Neuronal stem cell (in vitro differentiated cells): ENCODE measurements at regions not wholly inside any gene's neighbourhood (a gene's known extent, or its start where the extent isn't known, plus 50 kb on each side); places are given as distances from the start of the nearest gene placed in this dataset.

Experiments used
- DNase-seq: peaks from one replicate; pipeline ENCODE4 v3.0.0-alpha.2; 2013; ENCODE audit warnings: low spot score
- H2AFZ ChIP-seq: one replicate; pipeline ENCODE4 v1.6.1; 2013; ENCODE audit warnings: mild to moderate bottlenecking, low read length, inconsistent platforms
- H2AK5ac ChIP-seq: 2 replicates; pipeline ENCODE4 v1.6.1; 2013; ENCODE audit warnings: low read depth, mild to moderate bottlenecking, inconsistent platforms, low read length, moderate library complexity, mixed read lengths
- H2BK120ac ChIP-seq: 2 replicates; pipeline ENCODE4 v1.6.1; 2013; ENCODE audit warnings: low read depth, mild to moderate bottlenecking, inconsistent platforms, low read length, moderate library complexity, mixed read lengths
- H2BK12ac ChIP-seq: one replicate; pipeline ENCODE4 v1.6.1; 2013; ENCODE audit warnings: low read length, inconsistent platforms
- H2BK15ac ChIP-seq: 2 replicates; pipeline ENCODE4 v1.6.1; 2013; ENCODE audit warnings: mild to moderate bottlenecking, low read length, inconsistent platforms, mixed read lengths
- H2BK5ac ChIP-seq: one replicate; pipeline ENCODE4 v1.6.1; 2013; ENCODE audit warnings: inconsistent platforms, mild to moderate bottlenecking, low read length, moderate library complexity
- H3K14ac ChIP-seq: one replicate; pipeline ENCODE4 v1.6.1; 2013; ENCODE audit warnings: low read length, inconsistent platforms
- H3K18ac ChIP-seq: 2 replicates; pipeline ENCODE4 v1.6.1; 2013; ENCODE audit warnings: low read length, inconsistent platforms
- H3K23ac ChIP-seq: 2 replicates; pipeline ENCODE4 v1.6.1; 2013; ENCODE audit warnings: low read depth, mild to moderate bottlenecking, mixed read lengths, low read length, inconsistent platforms; ENCODE audit not compliant: poor library complexity
- H3K27ac ChIP-seq: replicated peaks from 3 replicates; pipeline ENCODE4 v1.5.1; 2013; ENCODE audit warnings: low read length, inconsistent platforms
- H3K27me3 ChIP-seq, 3 experiments: 2 replicates each; pipeline ENCODE4 v1.6.1; 2013; ENCODE audit warnings: low read length in 3 of 3, mild to moderate bottlenecking in 2 of 3, inconsistent platforms in 1 of 3, low read depth in 1 of 3, mixed read lengths in 1 of 3, moderate library complexity in 1 of 3; ENCODE audit not compliant: control insufficient read depth in 3 of 3, insufficient read depth in 3 of 3
- H3K36me3 ChIP-seq, 2 donors: replicated peaks in 1 of 2; 2 replicates each; pipeline ENCODE4 v1.6.1; 2013; ENCODE audit warnings: low read length in 2 of 2; ENCODE audit not compliant: control insufficient read depth in 2 of 2, insufficient read depth in 2 of 2
- H3K4ac ChIP-seq: 2 replicates; pipeline ENCODE4 v1.6.1; 2013; ENCODE audit warnings: inconsistent platforms, mild to moderate bottlenecking, low read length, moderate library complexity
- H3K4me1 ChIP-seq, 2 donors: 1 replicate in 1 of 2; 2 replicates in 1 of 2; pipeline ENCODE4 v1.6.1; 2013; ENCODE audit warnings: low read length in 2 of 2, low read depth in 1 of 2; ENCODE audit not compliant: control insufficient read depth in 2 of 2, insufficient read depth in 1 of 2
- H3K4me2 ChIP-seq: one replicate; pipeline ENCODE4 v1.6.1; 2013; ENCODE audit warnings: mild to moderate bottlenecking, low read length, inconsistent platforms; ENCODE audit not compliant: insufficient read depth, poor library complexity, severe bottlenecking
- H3K4me3 ChIP-seq, 2 donors: 2 replicates each; pipeline ENCODE4 v1.5.1; 2013; ENCODE audit warnings: low read length in 2 of 2, mild to moderate bottlenecking in 2 of 2, inconsistent platforms in 1 of 2, moderate library complexity in 1 of 2
- H3K79me1 ChIP-seq: one replicate; pipeline ENCODE4 v1.6.1; 2013; ENCODE audit warnings: low read depth, mild to moderate bottlenecking, inconsistent platforms, low read length, moderate library complexity
- H3K9ac ChIP-seq: one replicate; pipeline ENCODE4 v1.6.1; 2013; ENCODE audit warnings: mild to moderate bottlenecking, low read depth, low read length, inconsistent platforms; ENCODE audit not compliant: poor library complexity
- H3K9me3 ChIP-seq, 2 donors: replicated peaks in 1 of 2; 2 replicates each; pipeline versions ENCODE3 to v1.6.1; 2013; ENCODE audit warnings: low read length in 2 of 2, mild to moderate bottlenecking in 2 of 2, inconsistent platforms in 1 of 2, low read depth in 1 of 2, mixed read lengths in 1 of 2, moderate library complexity in 1 of 2; ENCODE audit not compliant: control insufficient read depth in 2 of 2, insufficient read depth in 1 of 2
- H4K8ac ChIP-seq: one replicate; pipeline ENCODE4 v1.6.1; 2013; ENCODE audit warnings: low read depth, mild to moderate bottlenecking, inconsistent platforms, low read length, moderate library complexity
- H4K91ac ChIP-seq: one replicate; pipeline ENCODE4 v1.6.1; 2013; ENCODE audit warnings: low read length, low read depth, mild to moderate bottlenecking, inconsistent platforms; ENCODE audit not compliant: poor library complexity
- WGBS, 2 donors: extraction: QIAGEN DNeasy Blood & Tissue Kit; methylation state at CpG; one replicate each; pipeline ENCODE4 v1.1.7; 2013; ENCODE audit warnings: missing lambda C conversion rate in 2 of 2, mixed read lengths in 1 of 2; ENCODE audit not compliant: insufficient read length in 2 of 2, insufficient replicate concordance in 1 of 2; ENCODE audit errors: extremely low coverage in 2 of 2; 5-methylcytosine and 5-hydroxymethylcytosine counted together

GRCh38 chr6:71157345-71157744 lies 131.3 kb upstream of the OGFRL1 start:
- no peak overlapping the region for H2BK120ac ChIP-seq
- no peak overlapping the region for H3K18ac ChIP-seq
- H3K79me1 ChIP-seq, result no peaks in the 10 kb centered on the region
- DNase-seq, result no peak
- no peaks in the 10 kb centered on the region for H3K9me3 ChIP-seq
- no peak overlapping the region for H3K4me3 ChIP-seq
- H3K14ac ChIP-seq, result no peak overlapping the region
- H3K27me3 ChIP-seq, result no peaks in the 10 kb centered on the region
- H4K8ac ChIP-seq, result no peak overlapping the region
- no peak overlapping the region for H3K4me2 ChIP-seq
- no peak overlapping the region for H2BK15ac ChIP-seq
- no peak overlapping the region for H4K91ac ChIP-seq
- no peak overlapping the region for H3K23ac ChIP-seq
- H3K4me1 ChIP-seq, result peaks cover 0 to 3% of the 10 kb centered on the region in 2 donors
- H2AFZ ChIP-seq, result peak overlapping the region; percentile 40
- H3K4ac ChIP-seq, result no peak overlapping the region
- WGBS, 2 donors, result no CpG with 5 or more reads among the region's 1 CpG
- no peak overlapping the region for H2AK5ac ChIP-seq
- no peak overlapping the region for H2BK5ac ChIP-seq
- no peak overlapping the region for H3K27ac ChIP-seq
- H3K36me3 ChIP-seq, result no peaks in the 10 kb centered on the region
- no peak overlapping the region for H2BK12ac ChIP-seq
- H3K9ac ChIP-seq, result no peak overlapping the region

DNA sequence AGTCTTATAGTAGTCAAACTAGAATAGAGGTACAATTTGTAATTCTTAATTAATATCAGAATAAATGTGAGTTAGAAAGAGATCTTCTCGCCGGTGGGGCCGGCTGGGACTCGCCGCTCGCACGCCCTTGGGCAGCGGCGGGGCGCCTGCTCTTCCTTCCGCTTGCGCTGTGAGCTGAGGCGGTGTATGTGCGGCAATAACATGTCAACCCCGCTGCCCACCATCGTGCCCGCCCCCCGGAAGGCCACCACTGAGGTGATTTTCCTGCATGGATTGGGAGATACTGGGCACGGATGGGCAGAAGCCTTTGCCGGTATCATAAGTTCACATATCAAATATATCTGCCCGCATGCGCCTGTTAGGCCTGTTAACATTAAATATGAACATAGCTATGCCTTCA lies 123.7 kb upstream of the OGFRL1 start:
- Histone ChIP-seq H3K9ac (no peak overlapping the region), H3K14ac (no peak overlapping the region), H3K9me3 (no peaks in the 10 kb centered on the region), H2BK15ac (no peak overlapping the region), H3K4me2 (no peak overlapping the region), H2BK12ac (no peak overlapping the region), H3K79me1 (no peaks in the 10 kb centered on the region), H4K91ac (no peak overlapping the region), H4K8ac (no peak overlapping the region), H3K4ac (no peak overlapping the region), H3K23ac (no peak overlapping the region), H3K36me3 (no peaks in the 10 kb centered on the region), H3K27me3 (no peaks in the 10 kb centered on the region), H2BK120ac (no peak overlapping the region), H3K18ac (no peak overlapping the region), H2AFZ (no peak overlapping the region), H2AK5ac (no peak overlapping the region), H3K4me3 (no peak overlapping the region), H3K27ac (no peak overlapping the region), H2BK5ac (no peak overlapping the region), H3K4me1 (no peaks in the 10 kb centered on the region)
- no peak for DNase-seq
- no CpG with 5 or more reads among the region's 22 CpGs for WGBS, 2 donors

GRCh38 chr6:71168233-71168765 lies 120.3 kb upstream of the OGFRL1 start:
- no peak overlapping the region for H2BK12ac ChIP-seq
- H3K36me3 ChIP-seq, result no peaks in the 10 kb centered on the region

GRCh38 chr6:71171497-71172070 lies 117.0 kb upstream of the OGFRL1 start:
- Histone ChIP-seq H3K9me3 (no peaks in the 10 kb centered on the region), H3K79me1 (no peaks in the 10 kb centered on the region), H3K27ac (no peak overlapping the region), H2BK12ac (no peak overlapping the region), H3K4me3 (no peak overlapping the region), H3K27me3 (no peaks in the 10 kb centered on the region), H2BK120ac (no peak overlapping the region), H2BK15ac (no peak overlapping the region), H4K8ac (no peak overlapping the region), H3K18ac (no peak overlapping the region), H2BK5ac (no peak overlapping the region), H3K23ac (no peak overlapping the region), H3K4me2 (no peak overlapping the region), H4K91ac (no peak overlapping the region), H3K4me1 (no peaks in the 10 kb centered on the region), H2AFZ (no peak overlapping the region), H3K14ac (no peak overlapping the region), H3K9ac (no peak overlapping the region), H3K4ac (no peak overlapping the region), H2AK5ac (no peak overlapping the region), H3K36me3 (no peaks in the 10 kb centered on the region)
- no CpG with 5 or more reads among the region's 2 CpGs for WGBS, 2 donors
- DNase-seq, result no peak

More at GRCh38 chr6:71168233-71168765, 120.3 kb upstream of the OGFRL1 start:
- no peaks in the 10 kb centered on the region for H3K4me1 ChIP-seq
- H3K14ac ChIP-seq, result no peak overlapping the region
- no peak overlapping the region for H2AK5ac ChIP-seq
- H4K91ac ChIP-seq, result no peak overlapping the region
- no peak overlapping the region for H3K23ac ChIP-seq
- no peak overlapping the region for H2AFZ ChIP-seq
- H3K27me3 ChIP-seq, result no peaks in the 10 kb centered on the region
- H3K79me1 ChIP-seq, result no peaks in the 10 kb centered on the region
- H3K4me2 ChIP-seq, result no peak overlapping the region
- no peak for DNase-seq
- no peak overlapping the region for H2BK5ac ChIP-seq
- H3K4ac ChIP-seq, result no peak overlapping the region
- WGBS, 2 donors, result no CpG with 5 or more reads among the region's 1 CpG
- no peak overlapping the region for H4K8ac ChIP-seq
- no peak overlapping the region for H2BK15ac ChIP-seq
- H3K9ac ChIP-seq, result no peak overlapping the region
- H3K9me3 ChIP-seq, result no peaks in the 10 kb centered on the region
- H3K18ac ChIP-seq, result no peak overlapping the region
- no peak overlapping the region for H3K27ac ChIP-seq
- H3K4me3 ChIP-seq, result no peak overlapping the region
- no peak overlapping the region for H2BK120ac ChIP-seq
